ENCODE measurements at regions not wholly inside any gene's neighbourhood (a gene's known extent, or its start where the extent isn't known, plus 50 kb on each side); places are given as distances from the start of the nearest gene placed in this dataset.

DNA sequence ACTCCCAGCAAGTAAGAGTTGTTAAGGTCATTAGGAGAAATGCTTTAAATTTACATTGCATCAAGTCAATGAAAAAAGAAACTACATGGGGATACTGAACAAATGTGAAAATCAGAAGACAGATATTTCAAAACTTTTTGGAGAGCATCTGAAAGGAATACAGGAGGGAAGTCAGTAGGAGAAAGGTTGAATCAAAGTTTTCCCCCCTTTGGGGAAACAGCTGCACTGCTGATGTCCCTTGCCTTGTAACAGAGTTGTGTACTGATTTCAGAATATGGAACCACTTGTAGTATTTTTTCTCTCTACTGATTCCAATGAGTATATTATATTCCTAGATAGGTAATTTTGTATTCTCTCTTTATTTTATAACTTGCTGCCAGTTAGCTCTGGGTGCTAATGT lies 592.5 kb upstream of the ZEB2 start:
- TF ChIP-seq, protein P1, sequence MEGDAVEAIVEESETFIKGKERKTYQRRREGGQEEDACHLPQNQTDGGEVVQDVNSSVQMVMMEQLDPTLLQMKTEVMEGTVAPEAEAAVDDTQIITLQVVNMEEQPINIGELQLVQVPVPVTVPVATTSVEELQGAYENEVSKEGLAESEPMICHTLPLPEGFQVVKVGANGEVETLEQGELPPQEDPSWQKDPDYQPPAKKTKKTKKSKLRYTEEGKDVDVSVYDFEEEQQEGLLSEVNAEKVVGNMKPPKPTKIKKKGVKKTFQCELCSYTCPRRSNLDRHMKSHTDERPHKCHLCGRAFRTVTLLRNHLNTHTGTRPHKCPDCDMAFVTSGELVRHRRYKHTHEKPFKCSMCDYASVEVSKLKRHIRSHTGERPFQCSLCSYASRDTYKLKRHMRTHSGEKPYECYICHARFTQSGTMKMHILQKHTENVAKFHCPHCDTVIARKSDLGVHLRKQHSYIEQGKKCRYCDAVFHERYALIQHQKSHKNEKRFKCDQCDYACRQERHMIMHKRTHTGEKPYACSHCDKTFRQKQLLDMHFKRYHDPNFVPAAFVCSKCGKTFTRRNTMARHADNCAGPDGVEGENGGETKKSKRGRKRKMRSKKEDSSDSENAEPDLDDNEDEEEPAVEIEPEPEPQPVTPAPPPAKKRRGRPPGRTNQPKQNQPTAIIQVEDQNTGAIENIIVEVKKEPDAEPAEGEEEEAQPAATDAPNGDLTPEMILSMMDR (IDR thresholded peaks at IDR 0.05), result no peak
- TF ChIP-seq POLR2AphosphoS5 (IDR thresholded peaks at IDR 0.05), result no peak
- TF ChIP-seq EP300 (IDR thresholded peaks at IDR 0.05), result no peak
- no peak for TF ChIP-seq POLR2A (IDR thresholded peaks at IDR 0.05)
- no peak for DNase-seq (ENCODE audit: low spot score in 2 of 2)

GRCh38 chr2:145110668-145111356 lies 590.9 kb upstream of the ZEB2 start:
- Histone ChIP-seq H3K27ac (no peak overlapping the region), H3K4me3 (no peak overlapping the region), H3K9me3 (no peaks in the 10 kb centered on the region), H3K36me3 (no peaks in the 10 kb centered on the region), H3K4me1 (no peaks in the 10 kb centered on the region), H3K27me3 (no peaks in the 10 kb centered on the region)
- 85% methylated on average over 3 of the region's 3 CpGs for WGBS
- DNase-seq (ENCODE audit: low spot score in 2 of 2), result no peak
- TF ChIP-seq, protein P1 (IDR thresholded peaks at IDR 0.05), result no peak
- TF ChIP-seq POLR2A (IDR thresholded peaks at IDR 0.05), result no peak
- TF ChIP-seq EP300 (IDR thresholded peaks at IDR 0.05), result no peak
- TF ChIP-seq POLR2AphosphoS5 (IDR thresholded peaks at IDR 0.05), result no peak

More for the DNA sequence above, 592.5 kb upstream of the ZEB2 start:
- H3K27me3 ChIP-seq, result no peaks in the 10 kb centered on the region
- H3K4me3 ChIP-seq, result no peak overlapping the region
- H3K9me3 ChIP-seq, result no peaks in the 10 kb centered on the region
- H3K36me3 ChIP-seq, result no peaks in the 10 kb centered on the region
- H3K27ac ChIP-seq, result no peak overlapping the region
- H3K4me1 ChIP-seq, result no peaks in the 10 kb centered on the region

GRCh38 chr2:145108959-145109710 lies 589.2 kb upstream of the ZEB2 start:
- Histone ChIP-seq H3K27me3 (no peaks in the 10 kb centered on the region), H3K36me3 (no peaks in the 10 kb centered on the region), H3K4me1 (no peaks in the 10 kb centered on the region), H3K9me3 (no peaks in the 10 kb centered on the region), H3K4me3 (no peak overlapping the region), H3K27ac (no peak overlapping the region)
- TF ChIP-seq, protein P1 (IDR thresholded peaks at IDR 0.05), result no peak
- no peak for TF ChIP-seq POLR2A (IDR thresholded peaks at IDR 0.05)
- no peak for TF ChIP-seq POLR2AphosphoS5 (IDR thresholded peaks at IDR 0.05)
- no peak for TF ChIP-seq EP300 (IDR thresholded peaks at IDR 0.05)
- no peak for DNase-seq (ENCODE audit: low spot score in 2 of 2)
- WGBS, result 83% methylated on average over 9 of the region's 9 CpGs

- TF ChIP-seq EP300 (IDR thresholded peaks at IDR 0.05), result no peak
- no peak for TF ChIP-seq POLR2A (IDR thresholded peaks at IDR 0.05)
- TF ChIP-seq, protein P1 (IDR thresholded peaks at IDR 0.05), result no peak
- no peak for TF ChIP-seq POLR2AphosphoS5 (IDR thresholded peaks at IDR 0.05)
- 71% methylated on average over 10 of the region's 10 CpGs for WGBS
- no peaks in the 10 kb centered on the region for H3K4me1 ChIP-seq
- no peaks in the 10 kb centered on the region for H3K27me3 ChIP-seq
- no peak overlapping the region for H3K4me3 ChIP-seq
- H3K36me3 ChIP-seq, result no peaks in the 10 kb centered on the region
- H3K27ac ChIP-seq, result no peak overlapping the region
- no peak for DNase-seq (ENCODE audit: low spot score in 2 of 2)
- no peaks in the 10 kb centered on the region for H3K9me3 ChIP-seq
Measured at GRCh38 chr2:145108361-145108778, 588.5 kb upstream of the ZEB2 start.

- no peak for DNase-seq (ENCODE audit: low spot score in 2 of 2)
- no peak overlapping the region for H3K27ac ChIP-seq
- H3K4me1 ChIP-seq, result no peaks in the 10 kb centered on the region
- TF ChIP-seq POLR2AphosphoS5 (IDR thresholded peaks at IDR 0.05), result no peak
- TF ChIP-seq, protein P1 (IDR thresholded peaks at IDR 0.05), result no peak
- no peak for TF ChIP-seq POLR2A (IDR thresholded peaks at IDR 0.05)
- TF ChIP-seq EP300 (IDR thresholded peaks at IDR 0.05), result no peak
- no peaks in the 10 kb centered on the region for H3K27me3 ChIP-seq
- WGBS, result 84% methylated on average over 5 of the region's 5 CpGs
- no peak overlapping the region for H3K4me3 ChIP-seq
- H3K9me3 ChIP-seq, result no peaks in the 10 kb centered on the region
- H3K36me3 ChIP-seq, result no peaks in the 10 kb centered on the region
Measured at GRCh38 chr2:145106293-145106692, 586.4 kb upstream of the ZEB2 start.

Measured in suprapubic skin (tissue), 4 donors.